HG03097 (cell line): ENCODE measurements at regions not wholly inside any gene's neighbourhood (a gene's known extent, or its start where the extent isn't known, plus 50 kb on each side); places are given as distances from the start of the nearest gene placed in this dataset.

Source experiments
- ATAC-seq: cut with Tn5 transposase; IDR thresholded peaks from one replicate; pipeline ENCODE4 v1.9.1; 2021; ENCODE audit not compliant: unreplicated experiment, low FRiP score

DNA sequence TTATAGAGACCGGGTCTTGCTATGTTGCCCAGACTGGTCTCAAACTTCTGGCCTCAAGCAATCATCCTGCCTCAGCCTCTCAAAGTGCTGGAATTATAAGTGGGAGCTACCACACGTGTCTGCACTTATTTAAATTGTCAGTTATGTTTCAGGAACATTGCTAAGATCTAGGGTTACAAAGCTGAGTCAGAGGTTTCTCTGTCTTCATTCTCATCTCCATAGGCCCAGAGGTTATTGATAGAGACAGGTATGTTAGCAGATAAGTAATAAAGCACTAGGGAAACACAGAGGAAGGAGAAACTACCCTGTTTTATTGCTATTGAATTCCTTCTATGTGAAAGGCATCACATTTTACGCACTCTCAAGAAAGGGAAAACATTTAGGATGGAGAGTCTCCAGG, 214.1 kb downstream of the REEP3 start:
- ATAC-seq, result no peak

DNA sequence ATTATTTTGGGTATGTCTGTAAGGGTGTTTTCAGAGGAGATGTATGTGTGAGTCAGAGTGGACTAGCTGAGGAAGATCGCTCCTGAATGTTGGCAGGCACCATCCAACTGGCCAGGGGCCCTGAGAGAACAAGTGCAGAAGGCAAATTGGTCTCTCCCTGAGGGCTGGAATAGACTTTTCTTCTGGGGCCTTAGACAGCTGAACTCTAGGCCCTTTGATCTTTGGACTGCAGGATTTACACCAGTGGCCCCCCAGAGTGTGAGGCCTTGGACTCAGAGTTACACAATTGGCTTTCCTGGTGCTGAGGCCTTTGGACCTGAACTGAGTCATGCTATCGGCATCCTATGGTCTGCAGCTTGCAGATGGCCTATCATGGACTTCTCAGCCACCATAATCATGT, 217.2 kb downstream of the REEP3 start:
- ATAC-seq, result no peak

DNA sequence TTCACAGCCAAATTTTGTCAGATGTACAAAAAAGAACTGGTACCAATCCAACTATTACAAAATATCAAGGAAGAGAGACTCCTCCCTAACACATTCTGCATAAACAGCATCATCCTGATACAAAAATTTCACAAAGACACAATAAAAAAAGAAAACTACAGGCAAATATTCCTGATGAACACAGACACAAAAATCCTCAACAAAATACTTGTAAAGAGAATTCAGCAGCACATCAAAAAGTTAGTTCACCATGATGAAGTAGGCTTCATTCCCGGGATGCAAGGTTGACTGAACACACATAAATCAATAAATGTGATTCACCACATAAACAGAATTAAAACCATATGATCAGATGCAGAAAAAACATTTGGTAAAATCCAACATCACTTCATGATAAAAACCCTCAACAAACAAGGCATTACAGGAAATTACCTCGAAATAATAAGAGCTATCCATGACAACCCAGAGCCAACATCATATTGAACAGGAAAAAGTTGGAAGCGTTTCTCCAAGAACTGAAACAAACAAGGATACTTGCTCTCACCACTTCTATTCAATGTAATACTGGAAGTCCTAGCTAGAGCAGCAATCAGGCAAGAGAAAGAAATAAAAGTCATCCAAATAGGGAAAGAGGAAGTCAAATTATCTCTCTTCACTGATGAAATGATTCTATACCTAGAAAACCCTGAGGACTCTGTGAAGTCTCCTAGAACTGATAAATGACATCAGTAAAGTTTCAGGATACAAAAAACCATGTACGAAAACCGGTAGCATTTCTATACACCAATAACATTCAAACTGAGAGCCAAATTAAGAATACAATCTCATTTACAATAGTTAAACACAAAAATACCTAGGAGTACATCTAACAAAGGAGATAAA, 223.1 kb downstream of the REEP3 start:
- ATAC-seq, result no peak

DNA sequence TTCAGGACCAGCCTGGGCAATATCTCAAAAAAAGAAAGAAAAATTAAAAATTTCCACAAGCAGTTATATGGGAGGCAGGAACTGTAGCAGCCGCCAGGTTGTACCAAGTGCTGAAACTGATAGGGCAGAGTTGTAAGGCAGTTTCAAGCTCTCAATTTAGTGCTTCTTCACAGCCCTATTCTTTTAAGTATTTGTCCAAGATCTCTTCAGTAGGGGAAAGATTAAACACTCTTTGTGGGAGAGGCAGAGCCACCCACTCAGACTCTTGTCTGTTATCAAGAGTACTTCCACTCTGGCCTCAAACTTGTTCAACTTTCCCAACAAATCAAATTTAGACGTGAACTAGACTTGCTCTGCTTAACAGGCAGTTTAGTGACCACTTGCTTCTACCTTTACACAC, 228.7 kb downstream of the REEP3 start:
- no peak for ATAC-seq

DNA sequence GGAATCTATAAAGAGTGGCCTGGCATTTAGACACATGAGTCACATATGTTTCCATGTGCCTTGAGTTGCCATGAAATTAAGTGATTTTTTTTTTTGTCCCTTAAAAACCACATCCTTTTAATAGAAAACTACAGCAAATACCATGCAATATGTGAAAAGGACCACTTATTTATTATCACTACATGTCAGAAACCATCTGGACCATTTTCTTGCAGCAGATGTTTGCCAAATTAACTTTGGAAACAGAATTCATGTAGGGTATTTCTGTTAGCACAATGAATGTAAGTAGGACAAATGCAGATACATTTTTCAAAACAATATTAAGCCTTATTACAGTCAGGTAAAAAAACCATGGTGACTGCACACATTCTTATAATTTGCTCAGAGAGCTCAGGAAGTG, 230.6 kb downstream of the REEP3 start:
- ATAC-seq, result no peak

DNA sequence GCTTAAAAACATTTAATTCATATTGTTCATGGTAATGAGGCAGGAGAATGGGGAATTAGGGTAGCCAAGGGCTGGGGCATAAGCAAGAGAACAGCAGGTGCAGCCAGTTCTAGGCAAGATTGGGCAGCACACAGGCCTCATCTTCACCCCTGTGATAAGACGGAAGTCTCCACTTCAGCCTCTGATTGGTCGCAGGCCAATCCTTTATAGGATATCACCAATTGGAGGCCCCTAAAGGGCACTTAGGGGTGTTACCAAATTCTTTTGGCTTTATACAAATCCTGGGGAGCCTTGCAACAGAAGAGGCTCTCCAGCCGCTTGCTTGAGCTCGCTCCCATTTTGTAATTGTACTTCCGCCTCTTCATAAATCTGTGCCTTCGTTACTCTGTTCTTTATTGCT, 231.1 kb downstream of the REEP3 start:
- no peak for ATAC-seq

DNA sequence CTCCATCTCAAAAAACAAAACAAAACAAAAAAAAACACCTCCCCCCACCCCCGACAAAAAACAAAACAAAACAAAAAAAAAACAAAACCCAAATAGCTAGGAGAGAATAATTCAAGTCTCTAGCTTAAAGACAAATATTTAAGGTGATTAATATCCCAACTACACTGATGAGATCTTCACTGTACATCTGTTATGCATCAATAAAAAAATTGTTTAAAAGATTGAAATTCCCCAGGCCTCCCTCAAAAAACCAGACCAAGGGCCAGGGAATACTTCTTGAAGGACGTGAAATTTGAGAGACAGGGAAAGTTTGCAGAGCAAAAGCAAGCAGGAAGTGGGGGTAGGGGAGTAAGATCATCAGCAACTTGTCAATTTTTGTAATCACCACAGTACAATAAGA, 232.6 kb downstream of the REEP3 start:
- no peak for ATAC-seq

DNA sequence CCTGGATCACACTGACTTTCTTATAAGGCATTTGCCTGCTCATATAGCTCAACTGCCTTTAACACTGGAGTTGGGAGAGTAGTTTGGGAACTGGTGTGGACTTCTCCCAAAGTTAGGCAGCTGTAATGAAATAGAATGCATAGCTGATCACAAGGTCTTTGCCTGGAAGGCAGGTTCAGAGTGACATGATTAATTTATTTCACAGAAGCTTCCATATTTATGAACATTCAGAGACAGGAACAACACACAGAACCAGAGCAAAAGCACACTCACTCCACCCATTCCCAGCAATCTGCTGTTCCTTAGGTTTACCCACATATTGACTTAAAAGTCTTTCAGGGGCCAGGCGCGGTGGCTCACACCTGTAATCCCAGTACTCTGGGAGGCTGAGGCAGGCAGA, 234.2 kb downstream of the REEP3 start:
- no peak for ATAC-seq

DNA sequence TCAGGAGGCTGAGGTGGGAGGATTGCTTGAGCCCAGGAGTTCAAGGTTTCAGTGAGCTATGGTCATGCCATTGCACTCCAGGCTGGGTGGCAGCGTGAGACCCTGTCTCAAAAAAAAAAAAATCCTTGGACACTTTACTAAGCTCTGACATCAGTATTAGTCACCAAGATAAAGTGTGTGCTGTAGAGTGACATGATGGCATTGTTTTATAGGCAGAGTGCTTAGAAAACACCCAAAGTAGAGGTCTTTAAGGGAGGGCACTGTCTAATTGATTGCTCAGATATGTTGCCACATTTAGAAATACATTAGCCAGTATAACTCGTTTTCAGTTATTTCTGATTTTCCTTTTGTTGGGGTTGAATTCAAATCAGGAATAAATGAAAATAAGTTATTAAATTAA, 235.9 kb downstream of the REEP3 start:
- ATAC-seq, result no peak

DNA sequence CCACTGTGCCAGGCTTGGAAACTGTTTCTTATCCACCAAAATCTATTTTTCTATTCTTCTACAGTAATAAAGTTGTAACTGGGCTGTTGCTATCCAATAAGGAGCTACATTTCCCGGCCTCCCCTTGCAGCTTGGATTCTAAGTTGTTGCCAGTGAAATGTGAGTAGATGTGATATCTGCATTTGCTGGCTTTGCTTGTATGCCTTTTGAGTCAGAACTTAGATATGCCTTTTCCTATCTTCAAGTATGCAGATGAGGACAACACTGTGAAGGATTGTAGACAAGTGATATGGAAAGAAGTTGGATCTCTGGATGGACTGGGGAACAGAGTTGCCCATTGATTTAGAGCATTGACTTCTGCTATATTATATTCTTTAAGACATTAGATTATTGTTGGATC, 236.9 kb downstream of the REEP3 start:
- no peak for ATAC-seq

DNA sequence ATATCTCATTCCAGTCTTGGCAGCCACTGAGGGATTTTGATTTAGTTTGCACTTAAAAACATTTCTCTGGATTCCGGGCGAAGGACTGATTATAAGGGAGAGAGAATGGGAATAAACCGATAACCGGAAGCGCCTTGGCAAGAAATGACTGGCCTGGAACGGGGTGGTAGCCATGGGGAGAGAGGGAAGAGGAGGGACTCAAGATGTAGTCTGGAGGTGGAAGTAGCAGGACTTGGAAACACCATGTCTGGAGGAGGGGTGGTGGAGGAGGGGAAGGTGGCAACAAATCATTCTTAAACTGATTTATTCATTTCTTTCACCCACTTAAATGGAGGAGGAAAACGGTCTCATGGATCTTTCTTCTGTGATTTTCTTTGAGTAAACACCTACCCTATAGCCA, 238.1 kb downstream of the REEP3 start:
- ATAC-seq, result no peak

DNA sequence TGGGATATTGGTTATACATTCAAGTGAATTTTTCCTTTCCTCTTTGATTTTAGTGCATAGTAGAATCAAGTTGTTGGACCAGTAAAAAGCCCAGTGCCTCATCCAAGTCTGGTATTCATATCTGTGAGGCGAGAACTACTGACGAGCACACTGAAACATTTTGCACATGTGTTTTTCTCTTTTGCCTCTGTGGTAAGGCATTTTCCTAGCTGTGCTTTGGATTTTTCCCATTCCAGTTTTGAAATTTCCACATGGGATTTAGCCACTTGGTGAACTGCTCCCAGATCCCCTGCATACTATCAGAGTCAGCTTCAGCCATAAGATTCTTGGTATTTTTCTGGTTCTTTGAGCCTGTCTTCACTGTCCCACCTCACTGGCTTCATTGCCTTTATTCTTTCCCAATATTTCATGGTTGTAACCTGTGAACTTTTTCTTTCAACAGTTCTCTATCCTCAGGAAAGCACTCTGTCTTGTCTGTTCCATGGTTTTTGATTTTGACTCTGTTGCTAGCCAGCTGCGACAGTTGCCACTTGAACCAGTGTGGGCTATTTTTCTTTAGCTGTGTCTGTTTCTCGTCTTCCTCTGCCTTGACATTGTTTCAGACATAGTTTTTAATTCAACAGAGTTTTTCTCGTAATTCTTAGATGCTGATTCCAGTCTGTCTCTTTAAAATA, 239.0 kb downstream of the REEP3 start:
- ATAC-seq, result no peak

DNA sequence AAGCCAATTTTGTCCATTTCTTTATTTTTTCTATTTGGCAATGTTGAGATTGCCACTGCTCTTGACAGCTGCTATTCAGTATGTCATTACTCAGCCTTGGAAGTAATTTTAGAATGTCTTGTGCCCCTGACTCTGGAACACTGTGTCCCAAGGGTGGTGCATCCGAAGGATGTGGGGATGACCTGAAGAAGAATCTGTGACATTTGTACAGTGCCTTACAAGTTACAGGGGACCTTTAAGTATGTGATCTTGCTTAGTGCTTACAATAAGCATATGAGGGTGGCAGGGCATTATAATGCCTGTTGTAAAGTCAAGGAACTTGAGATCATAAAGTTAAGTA, 239.5 kb downstream of the REEP3 start:
- ATAC-seq, result no peak

DNA sequence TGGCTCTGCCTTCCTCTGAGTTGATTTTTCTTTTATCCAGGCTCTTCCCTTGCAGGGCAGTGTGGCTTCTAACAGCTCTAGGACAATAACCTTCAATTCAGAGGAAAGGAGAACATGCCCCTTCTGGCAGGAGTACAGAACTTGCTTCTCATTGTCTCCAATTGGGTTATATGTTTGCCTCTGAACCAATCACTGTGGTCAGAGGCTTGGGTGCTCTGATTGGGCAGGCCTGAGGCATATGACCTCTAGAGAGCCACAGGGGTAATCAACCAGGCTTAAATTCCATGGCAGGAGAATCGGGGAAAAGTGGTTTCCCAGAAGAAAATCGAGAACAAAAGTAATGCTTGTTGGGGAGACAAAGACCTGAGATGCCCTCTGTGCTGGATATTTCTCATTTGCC, 240.0 kb downstream of the REEP3 start:
- ATAC-seq, result no peak

DNA sequence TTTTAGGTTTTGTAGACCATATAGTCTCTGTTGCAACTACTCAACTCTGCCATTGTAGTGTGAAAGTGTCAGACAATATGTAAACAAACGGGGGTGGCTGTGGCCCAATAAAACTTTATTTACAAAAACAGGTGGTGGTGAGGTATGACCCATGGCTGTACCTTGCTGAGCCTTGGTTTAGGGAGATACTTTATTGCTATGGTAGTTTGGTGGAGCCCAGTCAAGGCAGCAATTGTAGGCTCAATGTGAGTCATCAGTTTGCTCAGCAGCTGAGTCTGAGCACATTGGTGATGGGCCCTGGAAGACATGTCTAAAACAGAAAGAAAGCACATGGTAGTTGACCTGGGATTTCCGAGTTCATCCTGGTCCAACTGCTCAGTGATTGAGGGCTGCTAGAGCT, 242.5 kb downstream of the REEP3 start:
- no peak for ATAC-seq

DNA sequence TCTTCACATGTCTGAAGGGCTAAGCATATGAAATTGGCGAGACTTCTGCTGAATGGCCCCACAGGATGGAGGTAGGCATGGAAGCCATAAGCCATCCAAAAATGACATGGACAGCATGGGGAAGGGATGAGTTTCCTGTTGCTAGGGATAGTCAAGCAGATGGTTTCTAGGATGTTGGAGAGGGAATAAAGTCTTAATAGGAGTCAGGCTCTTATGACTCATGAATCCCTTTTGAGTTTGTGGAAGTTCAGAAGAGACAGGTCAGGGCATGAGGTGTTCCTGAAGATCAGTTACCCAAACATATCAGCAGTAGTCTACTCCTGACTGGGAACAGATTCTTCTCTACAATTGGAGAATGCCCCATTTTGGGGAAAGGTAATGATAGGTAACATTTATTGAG, 243.9 kb downstream of the REEP3 start:
- no peak for ATAC-seq

DNA sequence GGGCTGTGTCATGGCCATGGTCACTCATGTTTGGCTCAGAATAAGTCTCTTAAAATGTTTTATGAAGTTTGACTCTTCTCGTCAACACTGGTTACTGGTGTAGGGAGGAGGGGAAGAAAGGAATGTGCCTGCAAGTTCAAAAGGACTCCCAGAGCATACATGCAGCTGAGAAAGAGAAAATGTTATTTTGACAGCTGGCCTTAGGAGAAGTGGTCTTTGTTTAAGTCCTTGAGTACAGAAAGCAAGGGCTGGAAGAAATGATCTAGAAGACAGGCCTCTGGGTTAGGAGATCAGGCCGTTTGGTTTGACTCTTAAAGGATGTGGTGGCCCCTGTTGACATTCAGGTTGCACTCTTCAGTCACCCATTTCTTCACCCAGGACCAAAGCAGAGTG, 245.5 kb downstream of the REEP3 start:
- ATAC-seq, result no peak

DNA sequence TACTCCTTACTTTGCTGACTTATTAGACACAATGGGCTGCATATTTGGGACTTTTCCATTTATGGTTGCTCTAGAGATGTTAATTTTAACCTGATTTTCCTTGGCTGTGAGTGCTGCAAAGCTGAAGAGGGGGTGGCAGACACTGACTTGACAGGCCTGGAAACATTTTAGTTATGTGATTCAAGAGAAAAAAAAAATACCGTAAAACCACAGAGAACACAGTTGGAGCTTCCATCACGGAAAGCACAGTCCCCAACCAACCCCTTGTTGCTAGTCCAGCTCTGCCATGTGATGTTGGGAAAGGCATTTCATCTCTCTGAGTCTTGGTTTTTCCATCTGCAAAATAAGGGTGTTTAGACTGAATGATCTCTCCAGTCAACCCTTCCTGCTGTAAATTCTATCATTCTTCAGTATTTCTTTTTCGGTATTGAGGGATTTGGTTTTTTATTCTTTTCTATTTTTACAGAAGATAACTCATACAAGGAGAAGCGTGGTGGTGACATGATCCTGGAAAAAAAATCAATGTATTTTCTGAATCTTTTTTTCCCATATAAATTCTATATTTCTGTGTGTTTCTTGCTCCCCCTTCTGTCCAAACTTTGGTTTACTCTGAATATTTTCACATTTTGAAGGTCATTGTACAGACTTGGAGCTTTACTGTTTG, 246.1 kb downstream of the REEP3 start:
- no peak for ATAC-seq

DNA sequence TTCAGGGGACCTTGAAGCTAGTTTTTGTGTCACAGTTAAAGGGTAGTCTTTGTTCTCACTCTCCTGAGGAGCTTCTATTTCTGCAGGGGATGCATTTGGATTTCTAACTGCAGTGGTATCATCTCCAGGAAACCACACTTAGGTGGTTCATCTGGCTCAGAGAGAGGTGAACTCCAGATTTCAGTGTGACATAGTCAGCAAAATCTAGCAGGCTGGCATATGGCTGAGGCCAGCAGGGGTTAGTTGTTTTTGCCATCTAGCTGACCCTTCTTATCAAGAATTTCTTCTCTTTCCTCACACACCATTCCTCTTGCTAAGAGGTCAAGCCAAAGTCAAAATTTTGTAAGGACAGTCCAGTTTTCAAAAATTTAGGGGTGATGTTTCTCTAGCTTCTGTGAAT, 248.2 kb downstream of the REEP3 start:
- no peak for ATAC-seq

DNA sequence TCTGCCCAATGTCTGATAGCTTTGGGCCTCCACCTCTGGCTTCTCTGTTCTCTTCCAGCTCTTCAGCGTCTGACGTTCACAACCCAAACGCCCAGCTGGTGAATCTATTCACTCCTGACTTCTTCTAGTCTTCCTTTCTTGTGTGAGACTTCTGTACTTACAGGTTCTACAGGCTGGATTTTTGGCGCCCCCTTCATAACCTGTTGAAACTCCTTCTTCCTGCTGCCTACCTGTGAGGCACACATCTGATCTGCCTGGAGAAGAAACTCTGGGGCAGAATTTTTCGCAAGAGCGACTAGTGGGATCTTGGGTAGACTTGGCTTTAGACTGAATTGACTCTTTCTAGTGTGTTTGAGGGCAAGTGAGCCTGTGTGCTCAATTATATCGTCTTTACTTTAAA, 249.3 kb downstream of the REEP3 start:
- no peak for ATAC-seq

DNA sequence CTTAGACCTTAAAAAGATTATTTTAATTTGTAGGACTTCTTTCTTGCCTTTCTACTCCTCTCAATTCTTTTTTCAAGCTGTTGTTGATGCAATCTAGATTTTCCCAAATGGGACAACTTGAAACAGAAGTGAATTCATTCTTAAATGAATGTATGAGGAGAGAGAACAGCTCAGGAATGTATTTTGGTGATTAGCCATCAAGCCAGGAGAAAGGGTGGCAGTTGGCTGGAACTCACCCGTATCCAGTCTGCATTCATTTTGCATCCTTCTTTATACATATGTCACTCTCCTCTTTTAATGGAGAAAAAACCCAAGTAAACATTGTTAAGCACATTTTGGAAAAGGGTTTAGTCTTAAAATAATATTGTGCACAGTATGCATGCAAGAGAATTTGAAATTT, 251.3 kb downstream of the REEP3 start:
- no peak for ATAC-seq

DNA sequence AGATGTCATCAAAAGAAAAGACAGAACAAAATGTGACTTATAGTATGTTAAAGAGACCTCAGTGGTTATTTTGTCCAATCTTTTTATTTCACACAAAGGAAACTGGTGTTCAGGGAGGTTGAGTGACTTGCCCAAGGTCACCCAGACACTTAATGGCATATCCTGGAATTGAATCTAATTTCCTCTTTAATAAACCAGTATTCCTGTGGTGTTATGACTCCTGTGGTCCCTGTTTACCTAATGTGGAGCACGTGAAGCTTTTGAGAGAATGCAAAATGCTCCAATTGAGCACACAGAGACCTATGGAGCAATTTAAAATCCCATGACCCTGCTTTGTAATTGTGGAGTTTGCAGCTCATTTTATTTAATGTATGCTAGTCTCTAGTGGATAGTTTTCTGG, 251.9 kb downstream of the REEP3 start:
- ATAC-seq, result no peak
